ENCODE measurements at regions not wholly inside any gene's neighbourhood (a gene's known extent, or its start where the extent isn't known, plus 50 kb on each side); places are given as distances from the start of the nearest gene placed in this dataset.

DNA sequence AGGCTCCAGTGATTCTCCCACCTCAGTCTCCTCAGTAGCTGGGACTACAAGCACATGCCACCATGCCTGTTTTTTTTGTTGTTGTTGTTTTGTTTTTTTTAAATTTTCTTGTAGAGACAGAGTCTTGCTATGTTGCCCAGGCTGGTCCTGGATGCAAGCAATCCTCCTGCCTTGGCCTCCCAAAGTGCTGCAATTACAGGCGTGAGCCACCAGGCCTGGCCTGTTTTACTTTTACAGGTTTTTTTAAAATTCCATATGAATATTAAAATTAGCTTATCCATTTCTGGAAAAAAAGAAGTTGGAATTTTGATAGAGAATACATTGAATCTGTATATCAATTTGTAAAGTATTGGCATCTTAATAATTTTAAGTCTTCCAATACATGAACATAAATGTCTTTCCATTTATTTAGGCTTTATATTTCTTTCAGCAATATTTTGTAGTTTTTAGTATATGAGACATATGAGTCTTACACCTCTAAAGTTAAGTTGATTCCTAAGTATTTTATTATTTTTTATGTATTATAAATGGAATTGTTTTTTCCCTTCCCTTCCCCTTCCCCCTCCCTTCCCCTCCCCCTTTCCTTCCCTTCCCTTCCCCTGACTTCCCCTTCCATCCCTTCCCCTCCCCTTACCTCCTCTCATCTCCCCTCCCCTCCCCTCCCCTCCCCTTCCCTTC, 323.5 kb upstream of the SALL1 start:
- DNase-seq (ENCODE audit: low spot score): no peak

GRCh38 chr16:51473091-51473490, 322.0 kb upstream of the SALL1 start:
- no peak for DNase-seq (ENCODE audit: low spot score)

DNA sequence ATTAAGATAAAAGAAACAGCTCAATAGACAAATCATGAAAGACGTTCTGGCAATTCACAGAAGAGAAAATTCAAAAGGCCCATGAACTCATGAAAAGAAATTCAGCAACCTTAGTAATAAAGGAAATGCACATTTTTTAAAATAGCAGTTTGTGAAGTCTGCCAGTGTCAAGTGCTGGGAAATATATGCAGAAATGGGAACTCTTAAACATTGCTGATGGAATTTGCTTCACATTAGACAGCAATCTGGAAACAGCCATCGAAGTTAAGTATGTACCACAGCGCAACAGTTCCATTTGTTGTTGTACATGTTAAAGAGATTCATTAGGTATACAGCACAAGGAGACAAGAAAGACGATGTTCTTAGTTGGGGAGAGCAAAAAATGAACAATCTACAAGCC, 319.4 kb upstream of the SALL1 start:
- no peak for DNase-seq (ENCODE audit: low spot score)

- no peak for DNase-seq (ENCODE audit: low spot score)
Measured at GRCh38 chr16:51464996-51465395, 313.9 kb upstream of the SALL1 start.

DNA sequence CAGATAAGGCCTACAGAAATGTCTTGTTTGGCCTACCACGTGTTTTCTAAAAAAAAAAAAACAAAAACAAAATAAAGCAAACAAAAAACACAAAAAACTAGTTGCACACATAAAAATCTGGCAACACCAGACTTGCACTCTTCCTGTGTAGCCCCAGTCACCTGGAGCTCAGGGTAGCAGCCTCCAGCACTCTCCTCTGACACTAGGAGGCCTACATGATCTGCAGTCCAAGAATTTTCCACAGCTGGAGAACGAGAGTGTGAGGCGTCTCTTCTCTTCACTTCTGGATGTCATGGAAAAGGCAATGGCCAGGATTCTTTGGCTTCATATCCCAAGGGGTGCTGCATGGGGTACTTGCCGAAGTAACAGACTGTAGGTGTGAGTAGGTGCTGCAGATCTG, 310.2 kb upstream of the SALL1 start:
- no peak for DNase-seq (ENCODE audit: low spot score)

GRCh38 chr16:51458356-51459140, 307.5 kb upstream of the SALL1 start:
- no peak for DNase-seq (ENCODE audit: low spot score)

DNA sequence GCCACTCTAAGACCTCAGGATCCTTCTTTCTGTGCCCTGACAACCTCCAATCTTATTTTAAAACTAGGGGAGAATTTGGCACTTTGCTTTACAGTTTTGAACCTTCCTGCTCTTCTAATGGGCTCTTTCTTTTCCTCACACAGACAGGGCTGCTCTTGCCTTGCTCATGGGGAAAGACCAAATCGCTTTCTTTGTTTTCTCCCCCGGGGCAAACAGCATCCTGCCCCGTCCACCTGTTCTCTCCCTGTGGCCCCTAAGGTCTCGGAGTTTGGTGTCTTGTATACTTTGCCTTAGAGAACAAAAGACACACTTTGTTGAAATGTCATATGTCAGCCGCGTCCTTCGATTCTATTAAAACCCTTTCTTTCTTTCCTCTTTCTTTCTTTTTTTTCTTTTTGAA, 306.7 kb upstream of the SALL1 start:
- no peak for DNase-seq (ENCODE audit: low spot score)

DNA sequence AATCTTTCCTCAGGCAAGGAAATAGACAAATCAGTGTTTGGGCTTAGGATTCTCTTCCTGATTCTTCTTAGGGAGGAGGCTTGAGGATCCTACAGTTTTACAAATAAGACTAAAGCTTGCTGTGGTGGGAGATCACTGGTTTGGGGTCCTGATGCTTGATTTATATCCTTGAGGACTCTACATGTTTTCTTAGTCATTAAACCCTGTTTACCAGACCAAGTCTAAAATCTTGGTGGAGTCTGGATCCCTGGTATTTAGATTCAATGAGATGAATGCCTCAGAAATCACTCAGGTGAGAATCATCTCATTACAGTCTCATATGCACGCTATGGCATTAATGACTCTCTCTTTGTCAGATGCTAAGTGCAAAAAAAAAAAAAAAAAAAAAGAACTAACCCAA, 304.3 kb upstream of the SALL1 start:
- no peak for DNase-seq (ENCODE audit: low spot score)

GRCh38 chr16:51453251-51453650, 302.2 kb upstream of the SALL1 start:
- DNase-seq (ENCODE audit: low spot score): no peak

DNA sequence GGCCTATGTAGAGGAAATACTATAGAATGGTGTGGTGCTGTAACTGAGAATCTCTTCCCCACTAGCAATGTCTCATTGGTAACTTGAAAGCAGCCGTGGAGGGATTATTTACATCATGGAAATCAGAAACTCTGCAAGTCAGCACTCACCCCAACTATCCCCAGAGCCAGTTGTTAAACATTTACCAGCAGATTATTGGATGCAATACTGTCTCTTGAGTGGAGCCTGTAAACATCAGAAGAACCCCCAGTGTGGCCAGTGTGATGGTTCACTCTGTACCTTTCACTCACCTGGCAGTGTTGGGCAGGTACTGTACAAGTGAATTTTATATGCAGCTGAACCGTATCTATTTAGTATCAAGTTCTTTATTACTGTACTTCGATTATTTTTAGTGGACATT, 299.8 kb upstream of the SALL1 start:
- no peak for DNase-seq (ENCODE audit: low spot score)

DNA sequence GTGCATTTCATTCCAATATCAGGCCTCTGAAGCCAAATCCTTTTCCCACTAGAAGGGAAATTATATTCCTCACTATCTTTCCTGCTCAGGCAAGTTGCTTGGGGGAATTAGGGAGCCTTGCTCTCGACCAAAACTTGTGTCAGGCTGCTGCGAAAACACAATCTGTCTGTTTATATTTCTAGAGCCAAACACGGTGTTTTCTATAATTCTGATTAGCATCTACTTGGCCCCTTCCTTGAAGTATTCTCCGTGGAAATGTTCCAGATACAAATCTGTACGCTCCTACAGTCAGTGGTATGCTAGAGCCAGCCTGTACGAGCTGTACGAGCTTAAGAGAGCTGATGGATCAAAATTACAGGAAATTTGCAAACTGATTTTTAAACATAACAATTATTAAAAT, 299.3 kb upstream of the SALL1 start:
- no peak for DNase-seq (ENCODE audit: low spot score)

- DNase-seq (ENCODE audit: low spot score): no peak
Measured at GRCh38 chr16:51449441-51449840, 298.4 kb upstream of the SALL1 start.

GRCh38 chr16:51445250-51445649, 294.2 kb upstream of the SALL1 start:
- no peak for DNase-seq (ENCODE audit: low spot score)

GRCh38 chr16:51443934-51444333, 292.9 kb upstream of the SALL1 start:
- no peak for DNase-seq (ENCODE audit: low spot score)

GRCh38 chr16:51442141-51442870, 291.2 kb upstream of the SALL1 start:
- no peak for DNase-seq (ENCODE audit: low spot score)

- DNase-seq (ENCODE audit: low spot score): no peak
Measured at GRCh38 chr16:51440131-51440889, 289.2 kb upstream of the SALL1 start.

- DNase-seq (ENCODE audit: low spot score): no peak
Measured at GRCh38 chr16:51439271-51439670, 288.2 kb upstream of the SALL1 start.

DNA sequence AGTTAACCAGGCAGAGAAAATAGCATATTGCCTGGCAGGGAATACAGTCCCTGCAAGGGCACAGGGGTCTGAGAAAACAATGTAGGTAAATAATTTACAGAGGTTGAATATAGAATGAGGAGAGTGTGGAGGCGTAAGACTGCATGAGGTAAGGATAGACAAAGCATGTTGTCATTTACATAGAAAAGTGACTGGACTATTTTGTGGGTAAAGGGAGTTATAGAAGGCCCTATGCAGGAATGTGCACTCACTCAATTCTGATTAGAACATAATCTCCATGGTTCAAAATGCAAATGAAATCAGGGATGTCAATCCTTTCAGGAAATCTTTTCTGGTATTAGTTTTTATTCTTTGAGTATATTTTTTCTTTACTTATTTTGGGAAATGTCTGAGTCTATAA, 285.7 kb upstream of the SALL1 start:
- no peak for DNase-seq (ENCODE audit: low spot score)

DNA sequence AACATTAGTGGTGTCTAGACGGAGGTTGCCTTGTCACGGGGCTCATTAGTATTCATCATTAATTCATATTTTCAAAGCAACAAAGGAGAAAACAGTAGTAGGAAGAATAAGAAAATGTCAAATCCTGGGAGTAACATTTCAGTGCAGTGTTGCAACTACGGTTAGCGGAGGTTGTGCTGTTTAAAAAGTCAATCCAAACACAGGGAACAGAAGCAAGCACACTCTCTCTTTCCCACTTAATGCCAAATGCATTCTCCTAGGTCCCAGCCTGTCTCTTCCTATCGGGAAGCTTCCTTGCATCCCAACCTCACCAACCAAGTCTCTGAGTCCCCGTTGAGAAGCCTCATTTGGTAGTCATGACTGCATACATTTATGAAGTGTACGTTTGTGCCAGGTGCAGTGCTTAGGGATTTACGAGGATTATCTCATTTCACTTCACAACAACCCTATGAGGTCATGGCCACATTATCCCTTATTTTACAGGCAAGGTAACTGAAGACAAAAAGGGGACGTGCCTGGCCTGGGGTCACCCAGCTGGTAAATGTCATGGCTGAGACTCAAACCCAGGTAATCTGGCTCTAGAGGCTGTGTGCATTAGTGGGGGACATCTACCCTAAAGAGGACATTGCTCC, 283.6 kb upstream of the SALL1 start:
- DNase-seq (ENCODE audit: low spot score): no peak

GRCh38 chr16:51433599-51433998, 282.5 kb upstream of the SALL1 start:
- no peak for DNase-seq (ENCODE audit: low spot score)

DNA sequence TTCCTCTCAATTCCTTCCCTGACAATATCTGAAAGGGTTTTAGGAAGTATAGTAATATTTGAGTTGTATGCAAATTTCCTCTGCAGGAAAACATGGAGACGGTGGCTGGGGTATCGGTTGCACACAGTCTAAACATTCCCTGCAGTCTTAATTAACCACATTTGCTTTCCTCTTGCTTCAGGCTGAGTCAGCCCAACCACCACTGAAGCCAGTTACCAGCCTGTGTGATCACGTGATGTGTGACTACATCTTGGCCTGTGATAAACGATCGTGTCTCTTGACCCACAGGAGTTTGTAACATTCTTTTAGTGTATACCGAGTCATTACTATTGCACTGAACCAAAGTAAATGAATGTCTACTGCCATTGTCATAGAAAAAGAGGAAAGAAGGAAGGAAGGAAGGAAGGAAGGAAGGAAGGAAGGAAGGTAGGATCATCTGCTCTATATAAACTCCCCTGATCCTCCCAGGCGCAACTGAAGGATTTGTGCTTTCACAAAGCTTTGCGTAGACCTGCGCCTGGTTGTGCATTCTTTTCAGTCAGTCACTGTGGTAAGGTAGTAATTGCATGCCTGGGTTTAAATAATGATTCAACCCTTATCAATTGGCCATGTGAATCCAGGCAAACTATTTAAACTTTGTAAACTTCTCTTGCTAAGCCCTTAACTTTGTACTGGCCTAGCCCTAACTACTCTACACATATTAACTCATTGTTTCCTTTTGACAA, 280.6 kb upstream of the SALL1 start:
- DNase-seq (ENCODE audit: low spot score): no peak
